Activated CD4-positive, alpha-beta T cell treated with anti-CD3 and anti-CD28 coated beads, Interleukin-2, amount 50 U/mL, for 16 hours (primary cell): ENCODE measurements at regions not wholly inside any gene's neighbourhood (a gene's known extent, or its start where the extent isn't known, plus 50 kb on each side); places are given as distances from the start of the nearest gene placed in this dataset.
"Not testable (repeated sequence)": the region's sequence is repeated elsewhere in the genome, so short reads cannot be mapped to it uniquely, and the experiment has no call there.

Experiments used
- DNase-seq: peaks from one replicate; pipeline ENCODE4 v3.0.0-alpha.2; 2020

DNA sequence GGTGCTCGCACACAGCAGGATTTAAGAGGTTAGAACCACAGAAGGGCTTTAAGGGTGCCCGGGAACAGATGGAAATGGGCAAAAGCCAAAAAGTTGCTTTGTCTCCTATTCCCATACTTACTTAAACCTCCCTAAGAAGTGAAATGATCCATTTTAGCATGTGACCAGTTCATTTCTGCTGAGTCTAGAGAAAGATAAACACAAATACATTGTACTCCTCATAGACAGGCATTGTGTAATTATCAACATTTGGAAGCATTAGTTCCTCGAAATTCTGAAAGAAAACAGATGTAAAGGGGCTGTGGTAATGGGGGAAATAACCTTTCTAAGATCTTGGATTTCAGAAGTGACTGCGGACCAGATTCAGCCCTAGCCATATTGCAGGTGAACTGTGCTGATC, 178.3 kb downstream of the CYB561 start:
- no peak for DNase-seq

GRCh38 chr17:63268827-63269226, 177.3 kb downstream of the CYB561 start:
- DNase-seq, result no peak

DNA sequence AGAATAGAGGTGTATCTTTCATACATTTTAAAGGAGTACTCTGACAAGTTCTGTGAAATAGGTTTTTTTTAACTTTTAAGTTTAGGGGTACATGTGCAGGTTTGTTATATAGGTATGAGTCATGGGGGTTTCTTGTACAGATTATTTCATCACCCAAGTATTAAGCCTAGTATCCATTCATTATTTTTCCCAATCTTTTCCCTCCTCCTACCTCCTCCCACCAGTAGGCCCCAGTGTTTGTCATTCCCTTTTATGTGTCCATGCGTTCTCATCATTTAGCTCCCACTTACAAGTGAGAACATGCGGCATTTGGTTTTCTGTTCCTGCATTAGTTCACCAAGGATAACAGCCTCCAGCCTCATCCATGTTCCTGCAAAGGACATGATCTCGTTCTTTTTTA, 175.5 kb downstream of the CYB561 start:
- no peak for DNase-seq

DNA sequence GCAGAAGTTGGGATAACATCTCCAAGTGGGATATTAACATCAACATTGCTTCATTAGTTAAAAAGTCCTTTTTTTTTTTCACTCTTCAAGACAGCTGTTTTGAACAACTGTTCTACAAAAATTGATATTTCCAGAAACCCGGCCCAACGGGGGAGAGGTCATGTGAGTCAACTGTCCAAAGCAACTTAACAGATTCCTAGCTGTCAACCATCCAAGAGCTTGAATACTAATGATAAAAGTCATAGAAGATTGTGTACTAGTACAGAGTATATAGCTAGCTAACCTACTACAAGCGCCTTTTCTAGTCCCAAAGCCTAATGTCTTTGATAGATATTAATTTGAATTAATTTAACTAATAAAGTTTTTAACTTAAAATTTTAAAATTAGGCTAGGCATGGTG, 172.0 kb downstream of the CYB561 start:
- DNase-seq, result no peak

DNA sequence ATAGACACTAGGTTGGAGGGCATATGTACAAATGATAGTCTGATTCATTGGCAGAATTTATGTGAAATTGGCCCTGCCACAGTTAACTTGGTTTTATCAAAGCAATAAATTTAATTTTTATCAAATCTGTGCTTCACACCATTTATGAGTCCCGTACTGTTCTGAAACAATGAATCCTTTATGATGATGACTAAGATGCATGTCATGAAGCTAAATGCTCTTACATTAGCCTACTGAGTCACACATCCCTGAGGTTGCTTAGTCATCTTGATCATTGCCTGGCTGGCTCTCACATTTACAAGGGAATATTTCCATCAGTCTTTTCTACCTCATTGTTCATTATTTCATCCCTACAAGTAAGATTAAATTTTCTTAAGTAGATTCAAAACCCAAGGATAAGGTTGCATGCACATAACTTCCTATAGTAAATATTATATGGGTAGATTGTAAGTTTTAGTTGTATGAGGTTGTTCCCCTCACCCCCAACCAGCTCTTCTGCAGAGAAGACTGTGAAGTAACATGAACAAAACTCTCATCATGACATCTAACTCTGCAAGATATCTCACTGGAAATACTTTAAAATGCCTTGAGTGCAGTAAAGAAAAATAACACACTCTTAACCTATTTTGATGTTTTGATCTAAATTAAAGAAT, 170.7 kb downstream of the CYB561 start:
- peak; percentile 67 for DNase-seq

DNA sequence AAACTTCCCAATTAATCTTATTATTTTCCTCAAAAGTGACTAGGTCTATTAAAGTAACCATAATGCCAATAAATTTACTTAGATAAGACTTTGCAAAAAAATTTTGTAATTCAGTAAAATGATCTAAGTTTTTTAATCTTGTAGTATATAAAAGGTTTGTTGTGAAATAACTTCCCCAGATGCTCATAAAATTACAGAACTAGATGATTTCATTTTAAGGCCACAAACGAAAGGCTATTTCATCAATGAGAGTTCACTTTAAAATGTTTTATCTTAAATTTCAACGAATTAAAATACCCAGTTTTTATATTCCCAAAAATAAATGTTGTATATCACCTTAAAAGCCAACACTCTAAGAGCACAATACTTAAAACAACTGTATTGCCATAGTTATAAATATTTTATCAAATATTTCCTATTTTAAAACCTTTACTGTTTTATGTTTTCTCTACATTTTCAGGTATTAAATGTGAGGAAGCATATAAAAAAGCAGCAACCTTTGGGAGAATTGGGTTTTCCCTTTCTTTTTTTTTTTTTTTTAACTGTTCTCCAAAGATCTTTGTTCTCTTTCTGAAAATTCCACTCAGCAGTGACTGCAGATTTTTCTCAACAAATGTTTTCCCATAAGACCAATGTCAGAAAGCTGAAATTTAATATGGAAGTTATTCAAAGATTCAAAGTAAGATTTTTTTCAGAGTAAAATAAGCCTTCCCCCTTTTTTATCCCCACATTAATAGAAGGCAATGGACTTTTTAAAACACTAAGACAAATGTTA, 169.9 kb downstream of the CYB561 start:
- DNase-seq, result no peak

DNA sequence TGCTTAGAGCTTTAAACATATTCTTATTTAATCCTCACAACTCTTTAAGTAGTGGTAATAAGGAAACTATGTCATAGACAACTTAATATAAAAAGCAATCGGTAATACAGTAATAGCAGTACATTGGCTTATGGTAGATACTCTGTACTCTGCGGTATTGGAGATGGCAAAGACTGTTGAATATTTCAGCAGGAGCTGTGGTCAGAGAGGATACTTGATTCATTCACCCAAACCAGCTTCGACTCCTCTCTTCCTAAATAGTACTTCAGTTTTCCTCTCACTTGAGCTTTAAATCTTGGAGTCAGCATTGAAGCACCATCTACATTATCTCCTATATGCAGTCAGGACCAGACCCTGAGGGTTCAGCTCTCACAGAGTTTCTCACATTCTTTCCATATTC, 169.3 kb downstream of the CYB561 start:
- DNase-seq, result no peak

- no peak for DNase-seq
Measured at GRCh38 chr17:63277629-63278028, 168.5 kb downstream of the CYB561 start.

- peak; percentile 11 for DNase-seq
Measured at GRCh38 chr17:63278728-63279442, 167.2 kb downstream of the CYB561 start.

DNA sequence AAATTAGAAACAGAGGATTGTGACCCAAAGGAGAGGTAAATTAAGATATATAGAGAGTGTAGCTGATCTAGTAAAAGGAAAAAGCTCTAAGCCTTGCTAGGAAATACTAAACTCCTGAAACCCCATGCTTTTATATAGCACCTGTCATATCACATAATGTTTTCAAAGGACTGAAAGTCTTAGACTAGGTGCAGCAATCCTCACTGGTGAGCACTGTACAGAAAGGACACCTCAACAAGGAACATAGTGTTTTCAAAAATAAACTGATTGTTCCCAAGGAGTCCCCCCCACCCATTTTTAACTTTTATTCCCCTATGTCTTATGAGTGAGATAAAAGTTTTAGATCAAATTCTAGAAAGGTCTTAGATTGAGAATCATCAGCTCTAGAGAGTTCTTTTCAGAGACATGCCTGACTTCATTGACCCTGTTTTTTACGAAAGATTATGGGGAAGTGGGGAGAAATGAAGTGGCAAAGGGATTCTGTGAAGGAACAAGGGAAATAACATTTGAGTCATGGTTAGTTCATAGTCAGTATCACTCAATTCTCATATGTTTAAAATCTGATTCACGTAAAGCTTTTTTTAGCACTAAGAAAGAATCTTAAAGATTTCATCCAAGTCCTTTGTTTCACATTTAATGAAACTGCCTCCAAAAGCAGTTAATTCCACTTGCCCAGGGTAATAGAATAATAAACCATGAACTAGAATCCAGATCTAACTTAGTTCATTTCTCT, 166.4 kb downstream of the CYB561 start:
- DNase-seq, result peak; percentile 27

DNA sequence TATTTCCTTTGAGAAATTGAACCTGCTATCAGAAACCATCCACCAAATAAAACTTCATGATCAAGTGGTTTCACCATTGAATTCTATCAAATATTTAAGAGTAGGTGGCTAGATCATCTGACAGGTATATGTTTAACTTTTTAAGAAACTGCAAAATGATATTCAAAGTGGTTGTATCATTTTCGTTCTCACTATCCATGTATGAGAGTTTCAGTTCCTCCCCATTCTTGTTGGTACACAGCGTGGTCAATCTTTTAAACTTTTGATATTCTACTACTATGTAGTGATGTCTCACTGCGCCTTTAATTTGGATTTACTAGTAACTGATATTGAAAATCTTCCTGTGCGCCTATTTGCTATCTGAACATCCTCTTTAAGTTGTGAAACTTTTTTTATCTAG, 163.7 kb downstream of the CYB561 start:
- no peak for DNase-seq

GRCh38 chr17:63285551-63285950, 160.6 kb downstream of the CYB561 start:
- no peak for DNase-seq

GRCh38 chr17:63286254-63286653, 159.9 kb downstream of the CYB561 start:
- no peak for DNase-seq

GRCh38 chr17:63287006-63287405, 159.1 kb downstream of the CYB561 start:
- DNase-seq, result not testable (repeated sequence)

GRCh38 chr17:63289931-63290330, 156.2 kb downstream of the CYB561 start:
- no peak for DNase-seq

DNA sequence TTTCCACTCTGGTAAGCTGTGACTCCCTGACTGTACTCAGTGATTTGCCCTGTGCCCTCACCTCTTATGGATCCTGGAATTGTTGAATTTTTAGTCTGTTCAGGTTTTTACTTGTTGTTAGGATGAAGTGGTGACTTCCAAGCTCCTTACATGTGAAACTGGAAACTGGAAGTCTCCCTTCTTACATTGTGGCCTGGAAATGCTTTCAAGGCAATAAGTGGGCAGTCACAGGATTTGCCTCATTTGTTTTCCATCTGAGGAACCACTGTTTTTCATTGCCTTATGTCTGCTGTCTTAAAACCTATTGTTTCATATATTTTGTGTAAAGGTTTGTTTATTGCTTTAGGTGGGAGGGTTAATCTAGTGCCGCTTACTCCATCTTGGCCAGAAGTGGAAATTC, 155.8 kb downstream of the CYB561 start:
- DNase-seq, result no peak

- no peak for DNase-seq
Measured at GRCh38 chr17:63290784-63291183, 155.3 kb downstream of the CYB561 start.

GRCh38 chr17:63291258-63291657, 154.8 kb downstream of the CYB561 start:
- no peak for DNase-seq

DNA sequence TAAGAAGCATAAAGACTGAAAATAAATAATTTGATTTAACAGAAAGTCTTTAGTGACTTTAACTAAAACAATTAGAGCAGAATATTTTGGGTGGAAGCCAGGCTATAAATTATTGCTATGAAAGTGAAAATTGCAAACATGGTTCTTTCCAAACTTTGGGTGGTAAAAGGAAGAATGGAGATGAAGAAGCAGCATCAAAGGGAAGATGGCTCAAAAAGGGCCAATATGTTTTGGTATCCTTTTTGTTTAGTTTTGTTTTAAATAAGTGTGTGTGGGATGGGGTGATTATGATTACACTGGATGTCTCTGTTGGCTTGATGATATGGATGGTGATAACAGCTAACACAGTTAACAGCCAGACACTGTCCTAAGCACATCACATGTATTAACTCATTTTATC, 153.7 kb downstream of the CYB561 start:
- no peak for DNase-seq

DNA sequence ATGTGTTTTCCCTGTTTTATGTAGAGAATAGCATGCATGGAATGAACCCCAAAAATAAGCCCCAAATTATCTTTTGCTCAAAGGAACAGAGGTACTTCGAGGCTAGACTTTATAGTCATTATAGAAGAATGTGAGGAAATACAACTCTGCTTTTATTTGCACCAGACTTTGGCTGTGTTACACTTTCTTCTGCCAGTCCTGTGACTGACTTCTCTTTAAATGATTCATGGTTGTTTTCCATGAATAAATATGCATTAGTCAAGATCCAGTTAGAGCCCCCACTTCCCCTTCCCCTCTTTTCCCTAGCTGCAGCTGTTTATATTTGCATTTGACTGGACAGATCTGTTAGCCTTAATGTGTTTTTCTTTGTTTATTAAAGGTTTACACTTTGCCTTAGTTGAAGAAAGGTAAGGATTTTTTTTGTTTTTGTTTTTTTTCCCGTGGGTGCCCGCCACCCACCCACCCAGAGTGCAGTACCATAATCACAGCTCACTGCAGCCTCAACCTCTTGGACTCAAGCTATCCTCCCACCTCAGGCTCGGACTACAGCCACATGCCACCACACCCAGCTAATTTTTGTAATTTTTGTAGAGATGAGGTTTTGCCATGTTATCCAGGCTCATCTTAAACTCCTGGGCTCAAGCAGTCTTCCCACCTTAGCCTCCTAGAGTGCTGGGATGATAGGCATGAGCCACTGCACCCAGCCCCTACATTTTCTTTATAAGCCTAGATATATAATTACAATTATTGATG, 152.6 kb downstream of the CYB561 start:
- DNase-seq, result no peak

DNA sequence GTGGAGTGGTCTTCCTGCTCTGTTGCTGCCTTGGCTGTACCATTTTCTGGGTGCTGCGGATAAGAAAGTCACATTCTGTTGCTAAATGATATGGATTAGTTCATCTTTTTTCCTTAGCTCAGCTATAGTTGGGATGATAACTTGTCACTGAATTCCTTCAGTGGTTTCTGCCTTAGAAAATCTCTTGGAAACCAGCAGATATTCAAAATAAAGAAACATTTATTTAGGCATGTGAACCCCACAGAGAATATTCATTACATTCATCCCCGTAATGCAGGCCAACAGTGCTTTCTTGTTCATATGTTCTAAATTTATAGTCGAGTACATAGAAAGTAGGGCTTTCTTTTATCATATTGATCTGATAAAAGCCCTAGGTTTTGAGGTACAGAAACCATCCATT, 151.3 kb downstream of the CYB561 start:
- no peak for DNase-seq

DNA sequence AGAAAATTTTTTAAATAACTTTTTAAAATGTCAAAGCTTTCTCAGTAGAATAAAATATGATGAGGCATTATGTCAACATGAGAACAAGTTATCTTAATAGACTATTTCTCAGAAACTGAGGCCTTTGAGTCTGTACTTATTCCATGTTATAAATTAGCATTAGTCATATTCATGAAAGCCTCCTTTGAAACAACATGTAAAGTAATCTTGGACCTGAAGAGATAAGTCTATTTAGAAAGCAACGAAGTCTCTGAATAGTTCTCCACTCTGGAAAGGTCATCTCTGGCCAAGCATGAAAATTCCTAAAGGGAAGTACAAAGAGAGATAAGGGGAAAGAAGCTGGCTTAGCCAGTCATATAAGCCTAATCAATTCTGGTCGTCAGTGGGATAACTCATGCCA, 150.8 kb downstream of the CYB561 start:
- no peak for DNase-seq
